ENCODE measurements at regions not wholly inside any gene's neighbourhood (a gene's known extent, or its start where the extent isn't known, plus 50 kb on each side); places are given as distances from the start of the nearest gene placed in this dataset.

DNA sequence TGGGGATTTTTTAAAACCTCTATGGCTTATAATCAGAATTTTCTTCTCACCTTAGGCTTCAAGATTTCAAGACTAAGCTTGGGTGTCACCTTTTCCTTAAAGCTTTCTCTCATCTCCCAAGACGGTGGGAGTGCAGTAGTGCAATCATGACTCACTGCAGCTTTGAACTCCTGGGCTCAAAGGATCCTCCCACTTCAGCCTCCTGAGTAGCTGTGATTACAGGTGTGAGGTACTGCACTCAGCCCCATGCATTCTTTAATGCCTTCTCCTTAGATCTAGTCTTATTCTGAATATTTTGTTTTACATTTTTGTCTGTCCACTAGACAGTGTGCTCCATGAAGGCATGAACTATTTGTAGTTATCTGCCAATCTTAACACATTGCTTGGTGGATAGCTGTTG lies 55.7 kb upstream of the FAT3 start:
- TF ChIP-seq POLR2AphosphoS5 (IDR thresholded peaks at IDR 0.05; ENCODE audit: low read depth) (no peak), GABPA (IDR thresholded peaks at IDR 0.05; ENCODE audit: low read depth) (no peak), SPI1 (IDR thresholded peaks at IDR 0.05; ENCODE audit: borderline replicate concordance, low read depth) (no peak)
- TF ChIP-seq, protein P1, sequence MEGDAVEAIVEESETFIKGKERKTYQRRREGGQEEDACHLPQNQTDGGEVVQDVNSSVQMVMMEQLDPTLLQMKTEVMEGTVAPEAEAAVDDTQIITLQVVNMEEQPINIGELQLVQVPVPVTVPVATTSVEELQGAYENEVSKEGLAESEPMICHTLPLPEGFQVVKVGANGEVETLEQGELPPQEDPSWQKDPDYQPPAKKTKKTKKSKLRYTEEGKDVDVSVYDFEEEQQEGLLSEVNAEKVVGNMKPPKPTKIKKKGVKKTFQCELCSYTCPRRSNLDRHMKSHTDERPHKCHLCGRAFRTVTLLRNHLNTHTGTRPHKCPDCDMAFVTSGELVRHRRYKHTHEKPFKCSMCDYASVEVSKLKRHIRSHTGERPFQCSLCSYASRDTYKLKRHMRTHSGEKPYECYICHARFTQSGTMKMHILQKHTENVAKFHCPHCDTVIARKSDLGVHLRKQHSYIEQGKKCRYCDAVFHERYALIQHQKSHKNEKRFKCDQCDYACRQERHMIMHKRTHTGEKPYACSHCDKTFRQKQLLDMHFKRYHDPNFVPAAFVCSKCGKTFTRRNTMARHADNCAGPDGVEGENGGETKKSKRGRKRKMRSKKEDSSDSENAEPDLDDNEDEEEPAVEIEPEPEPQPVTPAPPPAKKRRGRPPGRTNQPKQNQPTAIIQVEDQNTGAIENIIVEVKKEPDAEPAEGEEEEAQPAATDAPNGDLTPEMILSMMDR (IDR thresholded peaks at IDR 0.05; ENCODE audit: insufficient read depth, low read length): no peak
- TF ChIP-seq, protein P2, sequence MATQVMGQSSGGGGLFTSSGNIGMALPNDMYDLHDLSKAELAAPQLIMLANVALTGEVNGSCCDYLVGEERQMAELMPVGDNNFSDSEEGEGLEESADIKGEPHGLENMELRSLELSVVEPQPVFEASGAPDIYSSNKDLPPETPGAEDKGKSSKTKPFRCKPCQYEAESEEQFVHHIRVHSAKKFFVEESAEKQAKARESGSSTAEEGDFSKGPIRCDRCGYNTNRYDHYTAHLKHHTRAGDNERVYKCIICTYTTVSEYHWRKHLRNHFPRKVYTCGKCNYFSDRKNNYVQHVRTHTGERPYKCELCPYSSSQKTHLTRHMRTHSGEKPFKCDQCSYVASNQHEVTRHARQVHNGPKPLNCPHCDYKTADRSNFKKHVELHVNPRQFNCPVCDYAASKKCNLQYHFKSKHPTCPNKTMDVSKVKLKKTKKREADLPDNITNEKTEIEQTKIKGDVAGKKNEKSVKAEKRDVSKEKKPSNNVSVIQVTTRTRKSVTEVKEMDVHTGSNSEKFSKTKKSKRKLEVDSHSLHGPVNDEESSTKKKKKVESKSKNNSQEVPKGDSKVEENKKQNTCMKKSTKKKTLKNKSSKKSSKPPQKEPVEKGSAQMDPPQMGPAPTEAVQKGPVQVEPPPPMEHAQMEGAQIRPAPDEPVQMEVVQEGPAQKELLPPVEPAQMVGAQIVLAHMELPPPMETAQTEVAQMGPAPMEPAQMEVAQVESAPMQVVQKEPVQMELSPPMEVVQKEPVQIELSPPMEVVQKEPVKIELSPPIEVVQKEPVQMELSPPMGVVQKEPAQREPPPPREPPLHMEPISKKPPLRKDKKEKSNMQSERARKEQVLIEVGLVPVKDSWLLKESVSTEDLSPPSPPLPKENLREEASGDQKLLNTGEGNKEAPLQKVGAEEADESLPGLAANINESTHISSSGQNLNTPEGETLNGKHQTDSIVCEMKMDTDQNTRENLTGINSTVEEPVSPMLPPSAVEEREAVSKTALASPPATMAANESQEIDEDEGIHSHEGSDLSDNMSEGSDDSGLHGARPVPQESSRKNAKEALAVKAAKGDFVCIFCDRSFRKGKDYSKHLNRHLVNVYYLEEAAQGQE (IDR thresholded peaks at IDR 0.05; ENCODE audit: insufficient replicate concordance, low read depth): no peak
- Histone ChIP-seq H3K27me3 (ENCODE audit: insufficient read depth, poor library complexity, severe bottlenecking) (no peaks in the 10 kb centered on the region), H3K4me3 (replicated peaks; ENCODE audit: insufficient read depth, low read length) (no peak overlapping the region), H3K27ac (replicated peaks) (no peak overlapping the region)
- DNase-seq (ENCODE audit: low read depth in 1 of 2, low spot score in 1 of 2): no peak

DNA sequence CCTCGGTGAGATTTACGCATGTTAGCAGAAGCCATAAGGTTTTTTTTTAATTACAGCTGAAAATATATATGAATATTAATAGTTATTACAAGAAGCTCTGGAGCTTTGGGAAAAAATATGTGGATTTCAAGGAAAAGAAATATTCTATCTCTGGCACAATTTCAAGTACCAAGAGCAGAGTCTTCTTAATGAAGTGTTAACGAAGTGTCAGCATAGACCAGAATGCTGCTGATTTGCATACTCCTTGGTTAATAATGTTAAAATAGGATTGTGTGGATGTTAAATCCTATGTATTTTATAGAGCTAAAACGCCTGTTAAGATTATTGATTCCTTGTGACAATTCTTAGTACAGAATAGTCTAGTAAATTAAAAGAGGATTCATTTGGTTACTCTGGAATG lies 57.0 kb upstream of the FAT3 start:
- no peak overlapping the region for H3K4me3 ChIP-seq (replicated peaks; ENCODE audit: insufficient read depth, low read length)
- H3K27me3 ChIP-seq (ENCODE audit: insufficient read depth, poor library complexity, severe bottlenecking): no peaks in the 10 kb centered on the region
- no peak overlapping the region for H3K27ac ChIP-seq (replicated peaks)
- TF ChIP-seq POLR2AphosphoS5 (IDR thresholded peaks at IDR 0.05; ENCODE audit: low read depth): no peak
- no peak for TF ChIP-seq GABPA (IDR thresholded peaks at IDR 0.05; ENCODE audit: low read depth)
- TF ChIP-seq, protein P2 (IDR thresholded peaks at IDR 0.05; ENCODE audit: insufficient replicate concordance, low read depth): no peak
- TF ChIP-seq SPI1 (IDR thresholded peaks at IDR 0.05; ENCODE audit: borderline replicate concordance, low read depth): no peak
- TF ChIP-seq, protein P1 (IDR thresholded peaks at IDR 0.05; ENCODE audit: insufficient read depth, low read length): no peak
- no peak for DNase-seq (ENCODE audit: low read depth in 1 of 2, low spot score in 1 of 2)

DNA sequence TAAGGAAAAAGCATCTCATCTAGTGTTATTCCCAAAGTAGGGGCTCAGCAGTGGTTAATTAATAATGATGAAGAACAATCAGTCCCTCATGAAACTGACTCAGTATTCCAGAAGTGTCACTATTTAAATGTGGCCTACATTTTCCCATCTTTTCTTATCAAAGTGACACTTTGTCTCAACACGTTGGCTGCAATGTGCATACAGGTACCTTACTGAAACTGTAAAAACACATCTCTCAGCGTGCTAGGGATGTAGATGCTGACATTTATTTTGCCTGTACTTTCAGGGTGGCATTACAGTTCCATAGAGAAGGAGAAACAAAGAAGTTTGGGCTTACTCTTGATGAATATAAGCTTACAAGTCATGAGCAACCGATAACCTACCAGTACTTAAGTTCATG lies 58.3 kb upstream of the FAT3 start:
- no peak overlapping the region for H3K27ac ChIP-seq (replicated peaks)
- DNase-seq (ENCODE audit: low read depth in 1 of 2, low spot score in 1 of 2): no peak
- H3K4me3 ChIP-seq (replicated peaks; ENCODE audit: insufficient read depth, low read length): no peak overlapping the region
- TF ChIP-seq, protein P2 (IDR thresholded peaks at IDR 0.05; ENCODE audit: insufficient replicate concordance, low read depth): no peak
- no peak for TF ChIP-seq SPI1 (IDR thresholded peaks at IDR 0.05; ENCODE audit: borderline replicate concordance, low read depth)
- no peak for TF ChIP-seq GABPA (IDR thresholded peaks at IDR 0.05; ENCODE audit: low read depth)
- TF ChIP-seq, protein P1 (IDR thresholded peaks at IDR 0.05; ENCODE audit: insufficient read depth, low read length): no peak
- TF ChIP-seq POLR2AphosphoS5 (IDR thresholded peaks at IDR 0.05; ENCODE audit: low read depth): no peak
- no peaks in the 10 kb centered on the region for H3K27me3 ChIP-seq (ENCODE audit: insufficient read depth, poor library complexity, severe bottlenecking)
